ENCODE measurements at regions not wholly inside any gene's neighbourhood (a gene's known extent, or its start where the extent isn't known, plus 50 kb on each side); places are given as distances from the start of the nearest gene placed in this dataset.
"Not testable (repeated sequence)": the region's sequence is repeated elsewhere in the genome, so short reads cannot be mapped to it uniquely, and the experiment has no call there.

DNA sequence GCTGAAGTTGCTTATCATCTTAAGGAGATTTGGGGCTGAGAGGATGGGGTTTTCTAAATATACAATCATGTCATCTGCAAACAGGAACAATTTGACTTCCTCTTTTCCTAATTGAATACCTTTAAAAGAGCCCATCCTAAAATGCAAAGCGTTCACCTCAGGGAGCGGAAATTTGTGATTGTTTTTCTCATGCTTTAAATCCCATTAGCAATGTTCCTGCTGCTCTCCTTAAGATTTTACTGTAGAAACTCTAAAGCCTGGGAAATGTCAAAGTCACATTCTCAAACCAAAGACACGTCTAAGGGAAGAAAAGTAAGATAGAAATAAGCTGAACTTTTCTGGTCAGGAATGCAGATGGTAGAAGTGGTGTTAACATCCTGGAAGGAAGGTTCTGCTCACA, 285.8 kb upstream of the MAP2 start:
- TF ChIP-seq, protein P1, sequence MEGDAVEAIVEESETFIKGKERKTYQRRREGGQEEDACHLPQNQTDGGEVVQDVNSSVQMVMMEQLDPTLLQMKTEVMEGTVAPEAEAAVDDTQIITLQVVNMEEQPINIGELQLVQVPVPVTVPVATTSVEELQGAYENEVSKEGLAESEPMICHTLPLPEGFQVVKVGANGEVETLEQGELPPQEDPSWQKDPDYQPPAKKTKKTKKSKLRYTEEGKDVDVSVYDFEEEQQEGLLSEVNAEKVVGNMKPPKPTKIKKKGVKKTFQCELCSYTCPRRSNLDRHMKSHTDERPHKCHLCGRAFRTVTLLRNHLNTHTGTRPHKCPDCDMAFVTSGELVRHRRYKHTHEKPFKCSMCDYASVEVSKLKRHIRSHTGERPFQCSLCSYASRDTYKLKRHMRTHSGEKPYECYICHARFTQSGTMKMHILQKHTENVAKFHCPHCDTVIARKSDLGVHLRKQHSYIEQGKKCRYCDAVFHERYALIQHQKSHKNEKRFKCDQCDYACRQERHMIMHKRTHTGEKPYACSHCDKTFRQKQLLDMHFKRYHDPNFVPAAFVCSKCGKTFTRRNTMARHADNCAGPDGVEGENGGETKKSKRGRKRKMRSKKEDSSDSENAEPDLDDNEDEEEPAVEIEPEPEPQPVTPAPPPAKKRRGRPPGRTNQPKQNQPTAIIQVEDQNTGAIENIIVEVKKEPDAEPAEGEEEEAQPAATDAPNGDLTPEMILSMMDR (IDR thresholded peaks at IDR 0.05; ENCODE audit: low read depth, low read length) = no peak
- DNase-seq (ENCODE audit: extremely low read depth, low read depth) = no peak

DNA sequence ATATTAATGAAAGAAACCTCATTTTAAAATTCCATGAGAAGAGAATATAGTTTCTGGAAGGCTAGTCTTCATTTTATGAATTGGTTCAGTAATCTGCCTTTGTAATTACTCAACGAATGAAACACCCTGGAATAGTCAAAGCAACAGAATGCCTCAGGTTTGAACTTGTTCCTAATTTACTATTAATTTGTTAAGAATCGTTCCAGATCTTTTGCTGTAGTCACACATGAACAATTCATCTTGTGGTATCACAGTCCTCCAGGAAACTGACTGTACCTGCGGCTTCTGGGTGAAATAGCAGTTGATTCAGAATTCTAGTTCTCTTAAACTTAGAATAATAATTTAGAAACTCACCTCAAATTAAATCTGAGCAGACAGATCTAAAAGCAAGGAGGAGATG, 282.7 kb upstream of the MAP2 start:
- TF ChIP-seq, protein P1 (IDR thresholded peaks at IDR 0.05; ENCODE audit: low read depth, low read length) = no peak
- DNase-seq (ENCODE audit: extremely low read depth, low read depth) = no peak

DNA sequence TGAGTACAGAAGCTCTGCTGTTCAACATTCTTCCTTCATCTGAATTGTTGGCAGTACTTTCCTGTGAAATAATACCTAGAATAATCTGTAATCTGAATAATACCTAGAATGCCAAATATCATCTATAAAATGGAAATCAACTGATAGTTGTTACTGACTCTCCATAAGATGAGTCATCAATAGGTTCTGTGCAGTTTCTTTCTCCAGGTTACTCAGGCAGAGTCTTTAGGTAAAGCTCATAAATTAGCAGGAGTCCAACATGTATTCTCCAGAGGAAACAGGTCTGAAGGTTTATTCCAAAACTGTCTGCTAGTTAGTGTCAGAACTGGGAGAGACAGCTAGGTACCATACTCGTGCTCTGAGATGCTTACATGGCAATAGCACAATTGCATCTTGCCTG, 282.0 kb upstream of the MAP2 start:
- DNase-seq (ENCODE audit: extremely low read depth, low read depth) = no peak
- TF ChIP-seq, protein P1 (IDR thresholded peaks at IDR 0.05; ENCODE audit: low read depth, low read length) = no peak

DNA sequence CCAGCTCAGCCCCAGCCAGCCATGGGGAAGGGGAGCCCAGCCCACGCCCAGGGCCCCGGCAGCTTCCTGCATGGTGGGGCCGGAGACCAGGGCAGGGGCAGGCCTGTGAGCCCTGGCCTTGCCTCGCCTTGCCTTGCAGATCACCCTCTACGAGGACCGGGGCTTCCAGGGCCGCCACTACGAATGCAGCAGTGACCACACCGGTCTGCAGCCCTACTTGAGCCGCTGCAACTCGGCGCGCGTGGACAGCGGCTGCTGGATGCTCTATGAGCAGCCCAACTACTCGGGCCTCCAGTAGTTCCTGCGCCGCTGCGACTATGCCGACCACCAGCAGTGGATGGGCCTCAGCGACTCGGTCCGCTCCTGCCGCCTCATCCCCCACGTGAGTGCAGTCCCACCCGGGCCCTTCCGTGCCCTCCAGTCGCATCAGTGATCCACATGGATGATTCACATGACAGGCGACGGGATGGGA, 278.6 kb upstream of the MAP2 start:
- DNase-seq (ENCODE audit: extremely low read depth, low read depth) = not testable (repeated sequence)

DNA sequence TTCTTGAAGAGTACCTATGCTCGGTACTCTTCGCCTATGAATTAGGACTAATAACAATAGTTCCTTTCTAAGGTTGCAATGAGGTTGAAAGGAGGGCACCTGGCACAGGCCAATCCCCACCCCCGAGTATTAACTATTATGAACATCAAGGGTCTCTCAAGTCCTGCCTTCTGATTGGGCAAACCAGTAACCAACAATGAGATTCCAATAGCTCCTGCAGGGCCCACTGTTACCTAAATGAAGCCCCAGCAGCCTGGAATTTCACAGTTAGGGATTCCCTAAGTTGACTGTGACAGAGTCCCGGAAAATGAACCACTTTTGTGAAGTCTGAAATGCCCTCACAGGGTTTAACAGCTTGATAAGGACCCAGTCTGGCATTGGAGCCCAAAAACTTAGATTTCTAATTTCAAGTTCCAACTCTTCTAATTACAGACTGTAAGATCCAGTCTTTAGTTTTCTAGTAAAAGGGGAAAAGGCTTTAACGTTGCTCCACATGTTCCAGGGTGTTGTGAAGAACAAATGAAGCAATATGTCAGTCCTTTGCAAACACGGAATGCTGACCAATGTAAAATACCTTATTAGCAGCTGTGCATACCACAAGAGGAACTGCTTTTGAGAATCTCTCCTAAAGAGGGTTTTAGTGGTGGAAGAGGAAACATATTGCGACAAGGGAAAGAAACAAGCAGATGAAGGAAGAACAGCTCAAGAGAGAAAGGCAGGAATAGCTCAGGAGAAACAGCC, 277.7 kb upstream of the MAP2 start:
- DNase-seq (ENCODE audit: extremely low read depth, low read depth) = no peak
- TF ChIP-seq, protein P1 (IDR thresholded peaks at IDR 0.05; ENCODE audit: low read depth, low read length) = no peak

DNA sequence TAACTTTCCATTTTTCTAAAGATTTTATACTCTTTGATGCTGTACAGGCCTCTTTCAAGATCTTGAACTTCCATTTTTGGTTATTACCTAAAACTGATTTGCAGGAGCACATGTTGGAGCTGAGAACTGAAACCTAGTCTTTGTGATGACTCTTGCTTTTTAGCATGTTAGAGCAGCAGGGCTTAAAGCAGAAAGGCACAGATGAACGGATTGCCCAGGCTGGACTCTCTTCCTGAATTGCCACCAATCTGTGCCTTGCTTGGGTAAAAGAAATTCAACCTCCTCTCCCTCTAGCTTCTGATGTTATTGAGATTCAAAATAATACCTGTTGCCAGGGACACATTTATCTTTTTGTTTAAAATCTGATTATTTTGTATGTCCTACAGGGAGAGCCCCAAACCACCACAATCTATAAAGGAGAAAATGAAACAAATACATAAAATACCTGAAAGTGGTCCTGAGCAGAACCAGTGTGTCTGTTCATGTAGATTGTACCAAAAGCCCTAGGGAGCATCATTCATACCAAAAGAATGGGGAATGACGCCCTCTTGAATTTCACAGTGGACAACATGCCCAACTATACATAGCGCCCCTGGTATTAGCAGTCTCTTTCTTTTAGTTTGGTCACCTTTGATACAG, 277.0 kb upstream of the MAP2 start:
- TF ChIP-seq, protein P1 (IDR thresholded peaks at IDR 0.05; ENCODE audit: low read depth, low read length) = no peak
- no peak for DNase-seq (ENCODE audit: extremely low read depth, low read depth)

DNA sequence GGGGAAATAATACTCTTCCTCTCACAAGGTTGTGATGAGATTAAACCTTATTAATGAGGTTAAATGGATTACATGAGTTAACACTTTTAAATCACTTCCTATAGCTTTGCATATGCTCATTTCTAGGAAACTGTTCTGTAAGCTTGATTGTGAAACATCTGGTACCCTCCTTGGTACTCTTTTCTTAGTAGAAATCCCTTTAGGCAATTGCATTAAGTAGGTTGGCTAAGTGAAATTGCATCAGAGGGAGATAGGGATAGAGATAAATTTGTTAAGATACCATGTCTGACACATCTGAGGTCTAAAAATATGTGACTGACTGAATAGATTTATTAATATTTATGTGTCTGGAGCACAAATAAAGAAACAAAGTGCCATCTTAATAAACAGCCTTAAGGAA, 275.9 kb upstream of the MAP2 start:
- TF ChIP-seq, protein P1 (IDR thresholded peaks at IDR 0.05; ENCODE audit: low read depth, low read length) = no peak
- no peak for DNase-seq (ENCODE audit: extremely low read depth, low read depth)

Data from AG09319 (cell line).